Transverse colon (tissue), 4 donors: ENCODE measurements at regions not wholly inside any gene's neighbourhood (a gene's known extent, or its start where the extent isn't known, plus 50 kb on each side); places are given as distances from the start of the nearest gene placed in this dataset.

Experiments used
- EP300 ChIP-seq: sonication (generic); formaldehyde crosslinking; IDR thresholded peaks from one replicate; pipeline ENCODE4 v1.6.1; 2017; ENCODE audit warnings: antibody characterized with exemption, low read depth
- POLR2A ChIP-seq: fragments of 450-650 bp; IDR thresholded peaks from one replicate; pipeline ENCODE4 v1.6.1; 2016; ENCODE audit warnings: antibody characterized with exemption, mild to moderate bottlenecking, moderate library complexity
- POLR2AphosphoS5 ChIP-seq, 3 donors: sonication (generic); formaldehyde crosslinking; IDR thresholded peaks; one replicate each; pipeline ENCODE4 v1.6.1; 2016; ENCODE audit warnings: antibody characterized with exemption in 3 of 3
- TF ChIP-seq, protein P1 (sequence below), 5 experiments: fragments of 200-600 bp in 3 of 5; fragments of 450-650 bp in 2 of 5; sonication (generic) in 3 of 5; IDR thresholded peaks; 1 replicate in 2 of 5; 2 replicates in 3 of 5; pipeline ENCODE4 v1.5.1; 2016 to 2017; ENCODE audit warnings: antibody characterized with exemption in 5 of 5, inconsistent platforms in 3 of 5, mild to moderate bottlenecking in 2 of 5, moderate library complexity in 1 of 5

GRCh38 chr15:94829887-94830884 is 598.8 kb downstream of the MCTP2 start:
- TF ChIP-seq, protein P1, sequence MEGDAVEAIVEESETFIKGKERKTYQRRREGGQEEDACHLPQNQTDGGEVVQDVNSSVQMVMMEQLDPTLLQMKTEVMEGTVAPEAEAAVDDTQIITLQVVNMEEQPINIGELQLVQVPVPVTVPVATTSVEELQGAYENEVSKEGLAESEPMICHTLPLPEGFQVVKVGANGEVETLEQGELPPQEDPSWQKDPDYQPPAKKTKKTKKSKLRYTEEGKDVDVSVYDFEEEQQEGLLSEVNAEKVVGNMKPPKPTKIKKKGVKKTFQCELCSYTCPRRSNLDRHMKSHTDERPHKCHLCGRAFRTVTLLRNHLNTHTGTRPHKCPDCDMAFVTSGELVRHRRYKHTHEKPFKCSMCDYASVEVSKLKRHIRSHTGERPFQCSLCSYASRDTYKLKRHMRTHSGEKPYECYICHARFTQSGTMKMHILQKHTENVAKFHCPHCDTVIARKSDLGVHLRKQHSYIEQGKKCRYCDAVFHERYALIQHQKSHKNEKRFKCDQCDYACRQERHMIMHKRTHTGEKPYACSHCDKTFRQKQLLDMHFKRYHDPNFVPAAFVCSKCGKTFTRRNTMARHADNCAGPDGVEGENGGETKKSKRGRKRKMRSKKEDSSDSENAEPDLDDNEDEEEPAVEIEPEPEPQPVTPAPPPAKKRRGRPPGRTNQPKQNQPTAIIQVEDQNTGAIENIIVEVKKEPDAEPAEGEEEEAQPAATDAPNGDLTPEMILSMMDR (IDR thresholded peaks at IDR 0.05), result no peak
- no peak for TF ChIP-seq POLR2A
- TF ChIP-seq POLR2AphosphoS5 (IDR thresholded peaks at IDR 0.05), result no peak
- TF ChIP-seq EP300, result no peak
